Upper lobe of left lung (tissue), 6 donors: ENCODE measurements at regions not wholly inside any gene's neighbourhood (a gene's known extent, or its start where the extent isn't known, plus 50 kb on each side); places are given as distances from the start of the nearest gene placed in this dataset.

Experiments
- ATAC-seq, 2 donors: fragments of 200-7000 bp; cut with Tn5 transposase; one replicate each; pipeline ENCODE4 v1.9.1; 2022; ENCODE audit warnings: mild to moderate bottlenecking in 2 of 2, moderate library complexity in 2 of 2; ENCODE audit not compliant: low FRiP score in 2 of 2
- DNase-seq, 2 donors: peaks; one replicate each; pipeline ENCODE4 v3.0.0-alpha.2; 2019 to 2020
- H3K27ac ChIP-seq, 4 donors: fragments of 200-600 bp; sonication (generic); one replicate each; pipeline ENCODE4 v1.5.1; 2016 to 2019
- H3K27me3 ChIP-seq, 4 donors: fragments of 200-600 bp; sonication (generic); one replicate each; pipeline ENCODE4 v1.5.1; 2017 to 2019
- H3K36me3 ChIP-seq, 4 donors: fragments of 200-600 bp; sonication (generic); one replicate each; pipeline ENCODE4 v1.5.1; 2016 to 2019
- H3K4me1 ChIP-seq, 4 donors: fragments of 200-600 bp; sonication (generic); one replicate each; pipeline ENCODE4 v1.5.1; 2018 to 2019
- H3K4me3 ChIP-seq, 4 donors: fragments of 200-600 bp; sonication (generic); one replicate each; pipeline ENCODE4 v1.5.1; 2017 to 2019; ENCODE audit warnings: mild to moderate bottlenecking in 2 of 4, moderate library complexity in 1 of 4
- H3K9me3 ChIP-seq, 4 donors: fragments of 200-600 bp; sonication (generic); one replicate each; pipeline ENCODE4 v1.5.1; 2018 to 2019
- CTCF ChIP-seq, 6 experiments: fragments of 450-650 bp in 4 of 6; fragments of 200-600 bp in 2 of 6; sonication (generic) in 2 of 6; IDR thresholded peaks; one replicate each; pipeline ENCODE4 v1.5.1; 2016 to 2019; ENCODE audit warnings: antibody characterized with exemption in 6 of 6
- EP300 ChIP-seq, 4 donors: sonication (generic); formaldehyde crosslinking; IDR thresholded peaks; one replicate each; pipeline ENCODE4 v1.5.1; 2017; ENCODE audit warnings: antibody characterized with exemption in 4 of 4, control low read depth in 2 of 4
- POLR2A ChIP-seq, 4 donors: fragments of 450-650 bp; IDR thresholded peaks; one replicate each; pipeline ENCODE4 v1.5.1; 2016 to 2017; ENCODE audit warnings: antibody characterized with exemption in 4 of 4, mild to moderate bottlenecking in 2 of 4
- POLR2AphosphoS5 ChIP-seq, 2 donors: sonication (generic); formaldehyde crosslinking; IDR thresholded peaks; one replicate each; pipeline ENCODE4 v1.5.1; 2017; ENCODE audit warnings: antibody characterized with exemption in 2 of 2
- WGBS, 2 donors: methylation state at CpG; one replicate each; pipeline ENCODE4 v1.1.5; 2017 to 2018; 5-methylcytosine and 5-hydroxymethylcytosine counted together
- donor health status: DM: no; HTN: no; CAD: no; lungs with moderate emphysema.
- donor health status: DM: no; HTN: yes; CAD: no; lungs with severe emphysema.

DNA sequence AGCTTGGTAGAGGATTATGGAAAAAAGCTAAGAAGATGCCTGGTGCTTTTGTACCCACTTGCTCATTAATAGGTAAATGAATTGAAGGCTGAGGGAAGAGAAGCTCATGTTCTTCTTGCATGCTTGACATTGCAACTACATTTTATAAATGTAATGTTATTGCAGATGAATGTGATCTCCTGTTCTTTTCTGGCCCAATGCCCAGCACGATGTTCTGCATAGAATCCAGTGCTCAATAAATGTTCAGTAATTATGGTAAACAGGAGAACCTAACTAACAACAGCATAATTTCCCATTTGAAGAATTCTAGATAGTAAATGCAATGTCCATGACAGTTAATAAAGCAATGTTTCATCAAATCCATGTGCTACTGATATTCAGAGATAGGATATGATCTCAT is 638.2 kb upstream of the SOX9 start:
- Histone ChIP-seq H3K27ac (no peak overlapping the region), H3K4me3 (no peak overlapping the region), H3K36me3 (no peaks in the 10 kb centered on the region), H3K27me3 (no peaks in the 10 kb centered on the region), H3K9me3 (no peaks in the 10 kb centered on the region), H3K4me1 (no peaks in the 10 kb centered on the region)
- 58% methylated on average over 1 of the region's 1 CpG for WGBS, 2 donors
- DNase-seq (no peak), ATAC-seq (no peak)
- TF ChIP-seq CTCF (IDR thresholded peaks at IDR 0.05) (no peak), POLR2A (IDR thresholded peaks at IDR 0.05) (no peak), POLR2AphosphoS5 (IDR thresholded peaks at IDR 0.05) (no peak), EP300 (IDR thresholded peaks at IDR 0.05) (no peak)

- no peaks in the 10 kb centered on the region for H3K36me3 ChIP-seq
- H3K4me3 ChIP-seq = no peak overlapping the region
- no peaks in the 10 kb centered on the region for H3K9me3 ChIP-seq
- no peak overlapping the region for H3K27ac ChIP-seq
- 44 to 49% methylated on average over 1 of the region's 1 CpG for WGBS, 2 donors
- ATAC-seq = no peak
- no peaks in the 10 kb centered on the region for H3K4me1 ChIP-seq
- H3K27me3 ChIP-seq = no peaks in the 10 kb centered on the region
- DNase-seq = no peak
- TF ChIP-seq POLR2A (IDR thresholded peaks at IDR 0.05) (no peak), CTCF (IDR thresholded peaks at IDR 0.05) (no peak), POLR2AphosphoS5 (IDR thresholded peaks at IDR 0.05) (no peak), EP300 (IDR thresholded peaks at IDR 0.05) (no peak)
Observed at GRCh38 chr17:71484546-71484945, 636.3 kb upstream of the SOX9 start.

DNA sequence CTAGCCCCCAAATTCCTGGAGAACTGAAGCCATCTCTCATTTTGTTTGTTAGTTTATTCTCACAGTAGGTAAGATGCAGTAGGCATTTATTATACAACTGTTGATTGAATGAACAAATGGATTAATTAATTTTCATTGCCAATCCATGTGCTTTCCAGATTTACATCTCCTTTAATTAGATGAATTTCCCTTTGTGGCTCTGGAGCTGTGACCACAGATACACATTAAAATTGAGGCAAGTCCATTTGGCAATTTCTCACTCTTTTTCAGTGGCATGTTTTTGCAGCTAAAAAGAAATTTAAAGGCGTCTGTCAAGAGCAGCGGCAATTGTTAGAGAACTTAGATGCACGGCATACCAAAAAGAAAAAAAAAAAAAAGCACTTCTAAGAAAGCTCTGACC is 635.4 kb upstream of the SOX9 start:
- Histone ChIP-seq H3K9me3 (no peaks in the 10 kb centered on the region), H3K4me3 (no peak overlapping the region), H3K27ac (no peak overlapping the region), H3K27me3 (no peaks in the 10 kb centered on the region), H3K4me1 (no peaks in the 10 kb centered on the region), H3K36me3 (no peaks in the 10 kb centered on the region)
- TF ChIP-seq CTCF (IDR thresholded peaks at IDR 0.05) = no peak
- TF ChIP-seq POLR2AphosphoS5 (IDR thresholded peaks at IDR 0.05) = no peak
- no peak for ATAC-seq
- 80 to 92% methylated on average over 3 of the region's 3 CpGs for WGBS, 2 donors
- DNase-seq = no peak

GRCh38 chr17:71486261-71486660 is 634.6 kb upstream of the SOX9 start:
- Histone ChIP-seq H3K36me3 (no peaks in the 10 kb centered on the region), H3K27ac (no peak overlapping the region), H3K4me3 (no peak overlapping the region), H3K27me3 (no peaks in the 10 kb centered on the region), H3K9me3 (no peaks in the 10 kb centered on the region), H3K4me1 (no peaks in the 10 kb centered on the region)
- ATAC-seq = no peak
- TF ChIP-seq CTCF (IDR thresholded peaks at IDR 0.05) (no peak), EP300 (IDR thresholded peaks at IDR 0.05) (no peak), POLR2A (IDR thresholded peaks at IDR 0.05) (no peak), POLR2AphosphoS5 (IDR thresholded peaks at IDR 0.05) (no peak)
- DNase-seq = no peak

DNA sequence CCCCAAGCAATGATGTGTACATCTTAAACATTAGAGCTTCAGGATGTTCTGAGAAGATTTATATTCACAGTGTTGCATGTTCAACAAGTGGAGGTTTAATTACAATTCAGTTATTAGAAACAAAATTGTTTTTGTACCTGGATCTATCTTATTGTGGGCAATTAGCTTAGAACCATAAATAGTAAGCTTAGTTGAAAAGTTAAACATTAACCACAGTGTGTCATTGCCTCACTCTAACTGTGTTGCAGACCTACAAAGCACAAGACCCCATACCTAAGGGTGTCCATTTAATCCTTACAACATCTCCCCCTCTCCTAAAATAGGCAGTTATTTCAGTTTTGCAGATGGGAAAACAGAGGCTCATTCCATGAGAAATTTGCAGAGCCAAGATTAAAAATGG is 632.0 kb upstream of the SOX9 start:
- no peak for DNase-seq
- TF ChIP-seq POLR2AphosphoS5 (IDR thresholded peaks at IDR 0.05) (no peak), EP300 (IDR thresholded peaks at IDR 0.05) (no peak), POLR2A (IDR thresholded peaks at IDR 0.05) (no peak), CTCF (IDR thresholded peaks at IDR 0.05) (no peak)
- H3K36me3 ChIP-seq = no peaks in the 10 kb centered on the region
- H3K4me3 ChIP-seq = no peak overlapping the region
- no peaks in the 10 kb centered on the region for H3K9me3 ChIP-seq
- no peak for ATAC-seq
- H3K4me1 ChIP-seq = no peaks in the 10 kb centered on the region
- H3K27ac ChIP-seq = no peak overlapping the region
- no peaks in the 10 kb centered on the region for H3K27me3 ChIP-seq
